ENCODE measurements at regions not wholly inside any gene's neighbourhood (a gene's known extent, or its start where the extent isn't known, plus 50 kb on each side); places are given as distances from the start of the nearest gene placed in this dataset.

DNA sequence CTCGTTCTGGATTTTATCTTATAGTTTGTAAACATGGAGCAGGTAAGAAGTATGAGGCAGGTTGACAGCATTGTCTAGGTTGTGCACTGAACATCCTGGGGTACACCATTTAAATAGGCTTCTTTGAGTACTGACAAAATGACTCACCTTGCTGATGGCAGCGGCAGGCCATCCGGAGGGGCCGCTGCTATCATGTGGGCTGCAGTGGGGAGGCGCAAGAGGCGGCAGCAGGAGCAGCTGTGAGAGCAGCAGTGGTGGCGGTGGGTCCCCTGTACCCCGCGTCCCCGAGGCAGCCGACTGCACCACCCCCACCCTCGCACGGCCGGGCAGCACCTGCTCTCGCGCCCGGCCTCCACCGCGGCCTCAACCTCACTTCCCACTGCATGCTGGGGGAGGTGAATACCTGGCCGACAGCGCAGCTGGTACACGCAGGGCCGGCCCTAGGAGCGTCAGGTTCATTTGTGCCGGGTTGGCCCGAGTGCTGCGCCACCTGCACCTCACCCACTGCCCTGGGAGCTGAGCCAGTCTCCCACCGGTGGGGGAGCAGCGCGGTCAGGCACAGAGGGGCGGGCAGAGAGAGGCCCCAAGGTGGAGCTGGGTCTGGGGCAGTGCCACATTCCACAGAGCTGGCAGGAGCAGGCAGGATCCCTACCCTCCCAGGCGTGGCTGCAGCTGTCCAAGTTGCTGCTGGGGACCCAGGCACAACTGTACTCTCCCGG, 154.5 kb upstream of the RBMS1 start:
- no peaks in the 10 kb centered on the region for H3K9me3 ChIP-seq (ENCODE audit: insufficient read depth, low read depth, low read length)
- TF ChIP-seq, protein P1, sequence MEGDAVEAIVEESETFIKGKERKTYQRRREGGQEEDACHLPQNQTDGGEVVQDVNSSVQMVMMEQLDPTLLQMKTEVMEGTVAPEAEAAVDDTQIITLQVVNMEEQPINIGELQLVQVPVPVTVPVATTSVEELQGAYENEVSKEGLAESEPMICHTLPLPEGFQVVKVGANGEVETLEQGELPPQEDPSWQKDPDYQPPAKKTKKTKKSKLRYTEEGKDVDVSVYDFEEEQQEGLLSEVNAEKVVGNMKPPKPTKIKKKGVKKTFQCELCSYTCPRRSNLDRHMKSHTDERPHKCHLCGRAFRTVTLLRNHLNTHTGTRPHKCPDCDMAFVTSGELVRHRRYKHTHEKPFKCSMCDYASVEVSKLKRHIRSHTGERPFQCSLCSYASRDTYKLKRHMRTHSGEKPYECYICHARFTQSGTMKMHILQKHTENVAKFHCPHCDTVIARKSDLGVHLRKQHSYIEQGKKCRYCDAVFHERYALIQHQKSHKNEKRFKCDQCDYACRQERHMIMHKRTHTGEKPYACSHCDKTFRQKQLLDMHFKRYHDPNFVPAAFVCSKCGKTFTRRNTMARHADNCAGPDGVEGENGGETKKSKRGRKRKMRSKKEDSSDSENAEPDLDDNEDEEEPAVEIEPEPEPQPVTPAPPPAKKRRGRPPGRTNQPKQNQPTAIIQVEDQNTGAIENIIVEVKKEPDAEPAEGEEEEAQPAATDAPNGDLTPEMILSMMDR (IDR thresholded peaks at IDR 0.05; ENCODE audit: insufficient read depth, low read depth, low read length) = no peak
- Mint-ChIP-seq H3K9me3 (ENCODE audit: unreplicated experiment) (peaks cover 3% of the 10 kb centered on the region), H3K36me3 (ENCODE audit: low read depth, unreplicated experiment) (peaks cover 3% of the 10 kb centered on the region), H3K27ac (ENCODE audit: unreplicated experiment) (no peak overlapping the region), H3K4me1 (ENCODE audit: low read depth, unreplicated experiment) (peaks cover 15% of the 10 kb centered on the region), H3K27me3 (ENCODE audit: low read depth, unreplicated experiment) (no peaks in the 10 kb centered on the region), H3K4me3 (ENCODE audit: unreplicated experiment) (no peak overlapping the region)
- no peaks in the 10 kb centered on the region for H4K20me1 ChIP-seq (ENCODE audit: insufficient read depth, low read length)
- no peaks in the 10 kb centered on the region for H3K79me2 ChIP-seq (ENCODE audit: insufficient read depth, low read length)
- H3K4me2 ChIP-seq (ENCODE audit: low read length) = no peak overlapping the region
- H3K36me3 ChIP-seq (ENCODE audit: insufficient read depth, low read length) = no peaks in the 10 kb centered on the region
- no peak overlapping the region for H3K9ac ChIP-seq (ENCODE audit: low read length)
- no peak overlapping the region for H3K27ac ChIP-seq (ENCODE audit: low read depth, low read length)
- H3K27me3 ChIP-seq (ENCODE audit: insufficient read depth, low read length) = no peaks in the 10 kb centered on the region
- H2AFZ ChIP-seq (ENCODE audit: low read depth, low read length) = no peak overlapping the region
- H3K4me1 ChIP-seq (ENCODE audit: insufficient read depth, low read length) = peaks cover 7% of the 10 kb centered on the region
- DNase-seq (ENCODE audit: low read depth) (no peak), FAIRE-seq (no peak)
- no peak overlapping the region for H3K4me3 ChIP-seq (ENCODE audit: insufficient read depth, low read depth, low read length)

DNA sequence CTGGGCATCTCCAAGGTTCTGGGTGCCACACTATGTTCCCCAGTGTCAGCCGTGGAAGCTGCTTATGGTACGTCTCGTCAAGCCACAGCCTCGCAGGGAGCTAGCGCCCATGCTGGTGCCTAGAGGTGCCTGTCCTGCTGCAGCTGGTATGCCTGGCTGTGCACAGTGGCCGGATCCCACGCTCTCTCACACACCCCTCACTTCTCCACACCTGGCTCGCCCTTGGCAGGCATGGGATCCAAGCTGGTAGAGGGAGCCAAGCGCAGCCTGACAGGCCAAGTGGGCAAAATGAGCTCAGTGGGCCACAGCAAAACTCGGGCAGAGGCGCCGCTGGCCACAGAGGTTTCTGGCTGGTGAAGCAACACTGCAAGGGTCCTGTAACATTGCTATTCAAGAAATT, 156.1 kb upstream of the RBMS1 start:
- Histone ChIP-seq H3K79me2 (ENCODE audit: insufficient read depth, low read length) (no peaks in the 10 kb centered on the region), H3K4me1 (ENCODE audit: insufficient read depth, low read length) (peaks cover 7% of the 10 kb centered on the region), H4K20me1 (ENCODE audit: insufficient read depth, low read length) (no peaks in the 10 kb centered on the region), H2AFZ (ENCODE audit: low read depth, low read length) (no peak overlapping the region), H3K9me3 (ENCODE audit: insufficient read depth, low read depth, low read length) (no peaks in the 10 kb centered on the region), H3K36me3 (ENCODE audit: insufficient read depth, low read length) (no peaks in the 10 kb centered on the region), H3K27ac (ENCODE audit: low read depth, low read length) (no peak overlapping the region), H3K4me2 (ENCODE audit: low read length) (no peak overlapping the region), H3K27me3 (ENCODE audit: insufficient read depth, low read length) (no peaks in the 10 kb centered on the region), H3K4me3 (ENCODE audit: insufficient read depth, low read depth, low read length) (no peak overlapping the region), H3K9ac (ENCODE audit: low read length) (no peak overlapping the region)
- no peak for TF ChIP-seq EZH2 (IDR thresholded peaks at IDR 0.05; ENCODE audit: insufficient read depth, low read length)
- TF ChIP-seq, protein P1 (IDR thresholded peaks at IDR 0.05; ENCODE audit: insufficient read depth, low read depth, low read length) = no peak
- FAIRE-seq = no peak
- H3K27me3 Mint-ChIP-seq (ENCODE audit: low read depth, unreplicated experiment) = no peaks in the 10 kb centered on the region
- peaks cover 15% of the 10 kb centered on the region for H3K4me1 Mint-ChIP-seq (ENCODE audit: low read depth, unreplicated experiment)
- H3K9me3 Mint-ChIP-seq (ENCODE audit: unreplicated experiment) = peaks cover 3% of the 10 kb centered on the region
- H3K27ac Mint-ChIP-seq (ENCODE audit: unreplicated experiment) = no peak overlapping the region
- H3K36me3 Mint-ChIP-seq (ENCODE audit: low read depth, unreplicated experiment) = peaks cover 3% of the 10 kb centered on the region
- DNase-seq (ENCODE audit: low read depth) = no peak
- no peak overlapping the region for H3K4me3 Mint-ChIP-seq (ENCODE audit: unreplicated experiment)

All from astrocyte (in vitro differentiated cells and primary cell).